Mesenchymal stem cell (in vitro differentiated cells and primary cell): ENCODE measurements at regions not wholly inside any gene's neighbourhood (a gene's known extent, or its start where the extent isn't known, plus 50 kb on each side); places are given as distances from the start of the nearest gene placed in this dataset.

ENCODE experiments used
- DNase-seq: peaks from one replicate; pipeline ENCODE4 v3.0.0-alpha.2; 2013
- H2AFZ ChIP-seq: one replicate; pipeline ENCODE4 v1.6.1; 2013; ENCODE audit warnings: low read depth, mild to moderate bottlenecking, control low read depth, inconsistent platforms, low read length, moderate library complexity
- H2AK5ac ChIP-seq: 2 replicates; pipeline ENCODE4 v1.6.1; 2013; ENCODE audit warnings: low read length, moderate library complexity, mild to moderate bottlenecking, inconsistent platforms; ENCODE audit not compliant: severe bottlenecking
- H2BK120ac ChIP-seq: one replicate; pipeline ENCODE4 v1.6.1; 2013; ENCODE audit warnings: low read depth, mild to moderate bottlenecking, inconsistent platforms, low read length, moderate library complexity
- H2BK12ac ChIP-seq, 2 experiments: one replicate each; pipeline ENCODE4 v1.6.1; 2013; ENCODE audit warnings: inconsistent platforms in 2 of 2, low read length in 2 of 2, mild to moderate bottlenecking in 2 of 2, moderate library complexity in 2 of 2, control low read depth in 1 of 2
- H2BK15ac ChIP-seq: one replicate; pipeline ENCODE4 v1.6.1; 2013; ENCODE audit warnings: mild to moderate bottlenecking, low read depth, inconsistent platforms; ENCODE audit not compliant: poor library complexity, severe bottlenecking
- H2BK5ac ChIP-seq: 2 replicates; pipeline ENCODE4 v1.6.1; 2013; ENCODE audit warnings: low read depth, mild to moderate bottlenecking, low read length, control low read depth, inconsistent platforms; ENCODE audit not compliant: poor library complexity, severe bottlenecking
- H3K14ac ChIP-seq, 2 experiments: one replicate each; pipeline ENCODE4 v1.6.1; 2013; ENCODE audit warnings: inconsistent platforms in 2 of 2, low read length in 2 of 2, control low read depth in 1 of 2, mild to moderate bottlenecking in 1 of 2, moderate library complexity in 1 of 2
- H3K18ac ChIP-seq, 2 experiments: one replicate each; pipeline ENCODE4 v1.6.1; 2013; ENCODE audit warnings: inconsistent platforms in 2 of 2, low read length in 2 of 2, control low read depth in 1 of 2, low read depth in 1 of 2, mild to moderate bottlenecking in 1 of 2
- H3K23ac ChIP-seq, 2 experiments: one replicate each; pipeline ENCODE4 v1.6.1; 2013; ENCODE audit warnings: inconsistent platforms in 2 of 2, low read length in 2 of 2, mild to moderate bottlenecking in 2 of 2, moderate library complexity in 2 of 2, control low read depth in 1 of 2
- H3K27ac ChIP-seq: 2 replicates; pipeline ENCODE4 v1.5.1; 2013; ENCODE audit warnings: mild to moderate bottlenecking, moderate library complexity, low read length, control low read depth, inconsistent platforms; ENCODE audit not compliant: poor library complexity, severe bottlenecking
- H3K27me3 ChIP-seq, 2 experiments: 2 replicates each; pipeline versions ENCODE4 v1.6.1 to v1.7.0; 2013; ENCODE audit warnings: low read length in 2 of 2, mild to moderate bottlenecking in 2 of 2, moderate library complexity in 2 of 2, control low read depth in 1 of 2, inconsistent platforms in 1 of 2; ENCODE audit not compliant: control insufficient read depth in 1 of 2, insufficient read depth in 1 of 2
- H3K36me3 ChIP-seq, 2 experiments: 2 replicates each; pipeline versions ENCODE4 v1.6.1 to v1.7.0; 2013; ENCODE audit warnings: low read length in 2 of 2, control low read depth in 1 of 2, inconsistent platforms in 1 of 2, low read depth in 1 of 2, mild to moderate bottlenecking in 1 of 2; ENCODE audit not compliant: insufficient read depth in 2 of 2, control insufficient read depth in 1 of 2
- H3K4ac ChIP-seq, 2 experiments: one replicate each; pipeline ENCODE4 v1.6.1; 2013; ENCODE audit warnings: inconsistent platforms in 2 of 2, low read length in 2 of 2, mild to moderate bottlenecking in 2 of 2, moderate library complexity in 2 of 2, control low read depth in 1 of 2, low read depth in 1 of 2
- H3K4me1 ChIP-seq: 2 replicates; pipeline ENCODE4 v1.6.1; 2013; ENCODE audit warnings: low read depth, low read length, control low read depth; ENCODE audit not compliant: control insufficient read depth, insufficient read depth
- H3K4me2 ChIP-seq: 2 replicates; pipeline ENCODE4 v1.6.1; 2013; ENCODE audit warnings: low read length, mild to moderate bottlenecking, inconsistent platforms; ENCODE audit not compliant: poor library complexity, severe bottlenecking
- H3K4me3 ChIP-seq, 2 experiments: 2 replicates each; pipeline versions ENCODE4 v1.5.1 to v1.7.0; 2013; ENCODE audit warnings: low read length in 2 of 2, mild to moderate bottlenecking in 2 of 2, control low read depth in 1 of 2, low read depth in 1 of 2; ENCODE audit not compliant: insufficient read depth in 1 of 2
- H3K79me1 ChIP-seq: replicated peaks from 2 replicates; pipeline ENCODE4 v1.6.1; 2013; ENCODE audit warnings: mild to moderate bottlenecking, control low read depth, low read length, inconsistent platforms; ENCODE audit not compliant: poor library complexity, severe bottlenecking
- H3K9ac ChIP-seq: 2 replicates; pipeline ENCODE4 v1.7.0; 2013; ENCODE audit warnings: mild to moderate bottlenecking, low read length, moderate library complexity
- H3K9me3 ChIP-seq: 2 replicates; pipeline ENCODE4 v1.7.0; 2013; ENCODE audit warnings: mild to moderate bottlenecking, low read length; ENCODE audit not compliant: control insufficient read depth
- H4K8ac ChIP-seq: one replicate; pipeline ENCODE4 v1.6.1; 2013; ENCODE audit warnings: inconsistent platforms, mild to moderate bottlenecking, low read length, moderate library complexity
- H4K91ac ChIP-seq: one replicate; pipeline ENCODE4 v1.6.1; 2013; ENCODE audit warnings: mild to moderate bottlenecking, low read length, inconsistent platforms
- WGBS: methylation state at CpG from one replicate; pipeline ENCODE4 v1.1.7; 2013; ENCODE audit warnings: mixed read lengths; 5-methylcytosine and 5-hydroxymethylcytosine counted together

DNA sequence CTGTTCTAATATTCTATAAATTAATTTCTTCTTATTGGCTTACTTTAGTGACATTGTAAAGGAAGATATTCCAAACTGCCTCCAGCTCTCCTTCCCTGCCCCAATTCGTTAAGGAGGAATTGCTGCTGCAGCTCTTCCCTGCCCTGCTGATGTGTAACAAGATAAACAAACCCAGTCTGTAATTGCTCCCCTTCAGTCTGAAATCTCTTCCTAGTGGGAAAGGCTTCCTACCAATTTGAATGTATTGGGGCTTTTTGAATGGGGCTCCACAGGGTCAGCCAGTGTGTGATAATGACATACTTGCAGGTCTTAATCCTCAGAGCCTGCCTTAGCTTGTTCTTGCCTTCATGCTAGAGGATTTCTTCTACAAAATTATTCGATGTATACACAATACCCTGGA is 849.9 kb upstream of the GHITM start:
- H3K4ac ChIP-seq, result no peak overlapping the region
- H4K8ac ChIP-seq, result no peak overlapping the region
- no peak overlapping the region for H2BK15ac ChIP-seq
- H3K4me3 ChIP-seq, result no peak overlapping the region
- H2BK120ac ChIP-seq, result no peak overlapping the region
- no peak overlapping the region for H3K14ac ChIP-seq
- no peak overlapping the region for H4K91ac ChIP-seq
- H3K79me1 ChIP-seq, result no peaks in the 10 kb centered on the region
- no peak overlapping the region for H3K27ac ChIP-seq
- H3K27me3 ChIP-seq, result no peaks in the 10 kb centered on the region
- H3K36me3 ChIP-seq, result no peaks in the 10 kb centered on the region
- no peak overlapping the region for H2BK12ac ChIP-seq
- DNase-seq, result no peak
- no peak overlapping the region for H2AK5ac ChIP-seq
- H3K23ac ChIP-seq, result no peak overlapping the region
- no peak overlapping the region for H3K18ac ChIP-seq
- no peak overlapping the region for H3K4me2 ChIP-seq
- H3K9me3 ChIP-seq, result peaks cover 8% of the 10 kb centered on the region
- no peaks in the 10 kb centered on the region for H3K4me1 ChIP-seq
- H2AFZ ChIP-seq, result no peak overlapping the region
- H2BK5ac ChIP-seq, result no peak overlapping the region
- no peak overlapping the region for H3K9ac ChIP-seq
- WGBS, result 7% methylated on average over 1 of the region's 2 CpGs

DNA sequence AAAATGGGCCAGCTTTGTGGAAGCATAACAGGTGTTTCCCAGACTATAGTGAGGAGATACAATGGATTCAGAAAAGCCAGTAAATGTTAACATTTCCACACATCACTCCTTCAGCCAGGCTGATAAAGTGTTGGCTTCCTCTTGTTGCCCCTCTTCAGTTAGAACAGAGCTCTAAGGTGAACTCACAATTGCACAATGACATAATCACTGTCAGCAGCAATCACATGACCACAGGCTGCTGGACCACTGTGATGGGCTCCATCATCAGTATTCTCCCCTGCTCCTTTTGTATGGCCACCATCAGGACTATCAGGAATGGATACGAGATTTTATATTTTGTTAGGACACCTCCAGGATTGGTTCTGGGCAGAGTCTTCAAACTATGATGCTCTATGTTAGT is 849.4 kb upstream of the GHITM start:
- no peak for DNase-seq
- Histone ChIP-seq H3K14ac (no peak overlapping the region), H2BK120ac (no peak overlapping the region), H3K4ac (no peak overlapping the region), H3K9ac (no peak overlapping the region), H3K36me3 (no peaks in the 10 kb centered on the region), H2AFZ (no peak overlapping the region), H3K23ac (no peak overlapping the region), H3K4me1 (no peaks in the 10 kb centered on the region), H3K27me3 (no peaks in the 10 kb centered on the region), H4K91ac (no peak overlapping the region), H3K79me1 (no peaks in the 10 kb centered on the region), H2AK5ac (no peak overlapping the region), H3K4me3 (no peak overlapping the region), H3K18ac (no peak overlapping the region), H3K27ac (no peak overlapping the region), H2BK12ac (no peak overlapping the region), H4K8ac (no peak overlapping the region), H2BK15ac (no peak overlapping the region), H3K9me3 (peaks cover 8% of the 10 kb centered on the region), H3K4me2 (no peak overlapping the region), H2BK5ac (no peak overlapping the region)
- WGBS, result 100% methylated on average over 1 of the region's 1 CpG

DNA sequence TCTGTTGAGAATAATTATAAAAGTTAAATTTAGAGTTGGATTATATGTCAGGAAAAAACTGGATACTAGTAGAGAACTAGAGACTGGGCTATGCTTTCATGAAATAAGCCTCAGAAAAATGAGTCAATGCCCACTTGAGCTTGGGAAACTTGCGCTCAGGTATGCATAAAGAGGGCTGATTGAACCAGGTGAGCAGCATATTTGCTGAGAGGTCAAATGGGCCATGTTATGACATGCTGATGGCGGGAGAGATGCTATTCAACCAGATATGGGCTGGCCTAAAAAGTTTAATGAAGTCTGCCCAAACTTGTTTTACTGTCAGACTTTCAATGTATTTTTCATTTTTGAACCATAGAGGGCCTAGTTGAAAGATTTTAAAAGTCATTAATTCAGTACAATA is 837.6 kb upstream of the GHITM start:
- WGBS, result 87% methylated on average over 2 of the region's 2 CpGs

DNA sequence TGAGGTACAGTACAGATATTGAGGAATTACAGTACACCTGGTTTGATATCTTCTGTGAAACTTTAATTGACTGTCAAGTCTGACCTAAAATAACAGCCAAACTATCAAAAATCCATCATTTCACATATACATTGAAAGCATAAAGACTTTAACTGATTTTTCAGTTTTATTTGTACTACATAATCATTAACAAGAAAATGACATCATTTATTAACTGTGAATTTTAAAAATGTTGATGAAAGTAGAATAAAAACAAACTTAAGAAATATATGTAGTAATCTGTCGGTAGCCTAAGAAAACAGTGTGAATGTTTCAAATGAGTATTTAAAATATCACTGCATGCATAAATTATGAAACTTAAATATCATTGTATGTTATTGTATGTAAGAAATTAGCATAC is 836.7 kb upstream of the GHITM start:
- H3K4me3 ChIP-seq, result no peak overlapping the region
- no peak overlapping the region for H4K8ac ChIP-seq
- no peak overlapping the region for H3K14ac ChIP-seq
- no peak overlapping the region for H3K9ac ChIP-seq
- H2AK5ac ChIP-seq, result no peak overlapping the region
- no peak overlapping the region for H3K18ac ChIP-seq
- no peak overlapping the region for H2BK15ac ChIP-seq
- no peaks in the 10 kb centered on the region for H3K79me1 ChIP-seq
- no peaks in the 10 kb centered on the region for H3K36me3 ChIP-seq
- no peaks in the 10 kb centered on the region for H3K27me3 ChIP-seq
- H2BK5ac ChIP-seq, result no peak overlapping the region
- no peaks in the 10 kb centered on the region for H3K9me3 ChIP-seq
- DNase-seq, result no peak
- H3K27ac ChIP-seq, result no peak overlapping the region
- no peak overlapping the region for H3K4ac ChIP-seq
- H2BK120ac ChIP-seq, result no peak overlapping the region
- no peak overlapping the region for H3K23ac ChIP-seq
- H4K91ac ChIP-seq, result no peak overlapping the region
- no peaks in the 10 kb centered on the region for H3K4me1 ChIP-seq
- no peak overlapping the region for H3K4me2 ChIP-seq
- WGBS, result no CpG with 5 or more reads among the region's 1 CpG
- H2BK12ac ChIP-seq, result no peak overlapping the region
- no peak overlapping the region for H2AFZ ChIP-seq

More for the DNA sequence above, 837.6 kb upstream of the GHITM start:
- H3K9ac ChIP-seq, result no peak overlapping the region
- H4K8ac ChIP-seq, result no peak overlapping the region
- H3K4ac ChIP-seq, result no peak overlapping the region
- no peak overlapping the region for H2BK15ac ChIP-seq
- H3K23ac ChIP-seq, result no peak overlapping the region
- H3K36me3 ChIP-seq, result no peaks in the 10 kb centered on the region
- H3K4me2 ChIP-seq, result no peak overlapping the region
- H2BK5ac ChIP-seq, result no peak overlapping the region
- DNase-seq, result no peak
- H3K79me1 ChIP-seq, result no peaks in the 10 kb centered on the region
- H3K27me3 ChIP-seq, result no peaks in the 10 kb centered on the region
- no peak overlapping the region for H3K18ac ChIP-seq
- H4K91ac ChIP-seq, result no peak overlapping the region
- no peak overlapping the region for H2AK5ac ChIP-seq
- no peaks in the 10 kb centered on the region for H3K9me3 ChIP-seq
- H3K14ac ChIP-seq, result no peak overlapping the region
- no peak overlapping the region for H2AFZ ChIP-seq
- H2BK12ac ChIP-seq, result no peak overlapping the region
- H2BK120ac ChIP-seq, result no peak overlapping the region
- H3K27ac ChIP-seq, result no peak overlapping the region
- no peaks in the 10 kb centered on the region for H3K4me1 ChIP-seq
- no peak overlapping the region for H3K4me3 ChIP-seq
